Lower leg skin (tissue), 3 donors: ENCODE measurements at regions not wholly inside any gene's neighbourhood (a gene's known extent, or its start where the extent isn't known, plus 50 kb on each side); places are given as distances from the start of the nearest gene placed in this dataset.

Experiments used
- CTCF ChIP-seq, 3 donors: fragments of 450-650 bp; IDR thresholded peaks; one replicate each; pipeline ENCODE4 v1.5.1; 2016; ENCODE audit warnings: antibody characterized with exemption in 3 of 3, mild to moderate bottlenecking in 3 of 3, moderate library complexity in 2 of 3
- POLR2A ChIP-seq, 2 donors: fragments of 450-650 bp; IDR thresholded peaks; one replicate each; pipeline ENCODE4 v1.6.1; 2016 to 2017; ENCODE audit warnings: antibody characterized with exemption in 2 of 2, mild to moderate bottlenecking in 1 of 2, moderate library complexity in 1 of 2

- TF ChIP-seq CTCF (IDR thresholded peaks at IDR 0.05): no peak
- TF ChIP-seq POLR2A (IDR thresholded peaks at IDR 0.05): no peak
These were observed 172.8 kb upstream of the DCAF12L2 start for GRCh38 chrX:126338916-126339315.
